Endodermal cell (in vitro differentiated cells): ENCODE measurements at regions not wholly inside any gene's neighbourhood (a gene's known extent, or its start where the extent isn't known, plus 50 kb on each side); places are given as distances from the start of the nearest gene placed in this dataset.

Source experiments
- DNase-seq: peaks from one replicate; pipeline ENCODE4 v3.0.0-alpha.2; 2017
- H3K27ac ChIP-seq: 2 replicates; pipeline ENCODE4 v1.5.1; 2013; ENCODE audit warnings: mild to moderate bottlenecking, low read depth, low read length, moderate library complexity
- H3K27me3 ChIP-seq: 2 replicates; pipeline ENCODE4 v1.6.1; 2013; ENCODE audit warnings: mild to moderate bottlenecking, low read length, moderate library complexity; ENCODE audit not compliant: insufficient read depth, control insufficient read depth, poor library complexity, severe bottlenecking
- H3K36me3 ChIP-seq: 2 replicates; pipeline ENCODE4 v1.7.0; 2013; ENCODE audit warnings: mild to moderate bottlenecking, low read length, moderate library complexity; ENCODE audit not compliant: control insufficient read depth, insufficient read depth
- H3K4me1 ChIP-seq: one replicate; pipeline ENCODE4 v1.7.0; 2013; ENCODE audit warnings: low read length; ENCODE audit not compliant: control insufficient read depth, insufficient read depth
- H3K4me3 ChIP-seq: 2 replicates; pipeline ENCODE4 v1.5.1; 2013; ENCODE audit warnings: mild to moderate bottlenecking, low read length, moderate library complexity
- H3K9ac ChIP-seq: 2 replicates; pipeline ENCODE4 v1.6.1; 2013; ENCODE audit warnings: mild to moderate bottlenecking, low read length, moderate library complexity; ENCODE audit not compliant: poor library complexity, severe bottlenecking; ENCODE audit errors: extremely low read depth
- H3K9me3 ChIP-seq: 2 replicates; pipeline ENCODE4 v1.6.1; 2013; ENCODE audit warnings: mild to moderate bottlenecking, low read length, moderate library complexity; ENCODE audit not compliant: control insufficient read depth
- H3K27ac Mint-ChIP-seq: 2 replicates; pipeline ENCODE4 v1.8.0; 2020; ENCODE audit warnings: mixed read lengths
- H3K27me3 Mint-ChIP-seq: 2 replicates; pipeline ENCODE4 v1.8.0; 2021; ENCODE audit warnings: mild to moderate bottlenecking, mixed read lengths; ENCODE audit not compliant: insufficient read depth
- H3K36me3 Mint-ChIP-seq: 2 replicates; pipeline ENCODE4 v1.8.0; 2020; ENCODE audit warnings: low read depth, mixed read lengths
- H3K4me1 Mint-ChIP-seq: 2 replicates; pipeline ENCODE4 v1.8.0; 2020; ENCODE audit warnings: mixed read lengths
- H3K4me3 Mint-ChIP-seq: 2 replicates; pipeline ENCODE4 v1.8.0; 2020; ENCODE audit warnings: mild to moderate bottlenecking, moderate library complexity, mixed read lengths
- H3K9me3 Mint-ChIP-seq: 2 replicates; pipeline ENCODE4 v1.8.0; 2020; ENCODE audit warnings: mild to moderate bottlenecking, mixed read lengths
- CTCF ChIP-seq: fragments of 200-600 bp; sonication (generic); conservative IDR thresholded peaks from 2 replicates; pipeline ENCODE4 v1.5.0; 2021; ENCODE audit warnings: antibody characterized with exemption, mild to moderate bottlenecking
- WGBS, 2 experiments: methylation state at CpG; one replicate each; pipeline versions ENCODE4 v1.1.5 to v1.1.7; 2013; ENCODE audit warnings: missing lambda C conversion rate in 2 of 2, mixed read lengths in 1 of 2; ENCODE audit not compliant: insufficient coverage in 1 of 2, insufficient read length in 1 of 2; 5-methylcytosine and 5-hydroxymethylcytosine counted together

DNA sequence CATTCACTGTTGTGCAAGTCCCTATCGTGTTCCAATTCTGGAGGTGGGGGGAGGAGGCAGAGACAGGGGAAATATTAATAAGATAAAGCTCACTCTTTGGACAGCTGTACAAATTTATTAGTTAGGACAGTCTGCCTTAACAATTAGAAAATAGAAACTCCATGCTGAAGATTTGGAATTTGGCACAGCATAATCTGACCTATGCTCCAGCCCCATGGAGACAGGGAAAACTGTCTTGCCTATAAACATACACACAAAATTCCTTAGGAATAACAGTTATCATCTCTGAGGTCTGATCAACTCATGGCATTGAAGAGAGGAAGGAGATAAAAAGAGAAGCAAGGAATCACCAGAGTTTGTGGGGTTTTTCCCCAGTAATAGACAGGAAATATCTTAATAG lies 335.4 kb upstream of the MEOX2 start:
- no peak for DNase-seq
- no peaks in the 10 kb centered on the region for H3K36me3 ChIP-seq
- H3K4me3 ChIP-seq: no peak overlapping the region
- 96% methylated on average over 1 of the region's 1 CpG; no CpG with 5 or more reads in 1 of the 2 experiments for WGBS, 2 experiments
- H3K27me3 Mint-ChIP-seq: no peaks in the 10 kb centered on the region
- H3K9me3 ChIP-seq: no peaks in the 10 kb centered on the region
- H3K36me3 Mint-ChIP-seq: no peaks in the 10 kb centered on the region
- H3K27ac ChIP-seq: no peak overlapping the region
- H3K4me1 ChIP-seq: no peaks in the 10 kb centered on the region
- TF ChIP-seq CTCF: no peak
- no peak overlapping the region for H3K9ac ChIP-seq
- no peak overlapping the region for H3K4me3 Mint-ChIP-seq
- H3K4me1 Mint-ChIP-seq: no peaks in the 10 kb centered on the region
- H3K27ac Mint-ChIP-seq: no peak overlapping the region
- no peaks in the 10 kb centered on the region for H3K27me3 ChIP-seq
- no peaks in the 10 kb centered on the region for H3K9me3 Mint-ChIP-seq

- Mint-ChIP-seq H3K27ac (no peak overlapping the region), H3K4me1 (no peaks in the 10 kb centered on the region), H3K27me3 (no peaks in the 10 kb centered on the region), H3K4me3 (no peak overlapping the region), H3K9me3 (peaks cover 2% of the 10 kb centered on the region), H3K36me3 (no peaks in the 10 kb centered on the region)
- H3K9ac ChIP-seq: no peak overlapping the region
- TF ChIP-seq CTCF: no peak
- DNase-seq: no peak
- H3K27me3 ChIP-seq: no peaks in the 10 kb centered on the region
- H3K27ac ChIP-seq: no peak overlapping the region
- no peaks in the 10 kb centered on the region for H3K4me1 ChIP-seq
- no peaks in the 10 kb centered on the region for H3K9me3 ChIP-seq
- H3K4me3 ChIP-seq: no peak overlapping the region
- no peaks in the 10 kb centered on the region for H3K36me3 ChIP-seq
These were observed 329.5 kb upstream of the MEOX2 start for GRCh38 chr7:16015981-16016380.

GRCh38 chr7:16014031-16014430 lies 327.5 kb upstream of the MEOX2 start:
- Histone ChIP-seq H3K9ac (no peak overlapping the region), H3K27me3 (no peaks in the 10 kb centered on the region), H3K27ac (no peak overlapping the region), H3K9me3 (no peaks in the 10 kb centered on the region), H3K36me3 (no peaks in the 10 kb centered on the region), H3K4me1 (no peaks in the 10 kb centered on the region), H3K4me3 (no peak overlapping the region)
- no peak for DNase-seq
- peaks cover 2% of the 10 kb centered on the region for H3K9me3 Mint-ChIP-seq
- TF ChIP-seq CTCF: no peak
- H3K27ac Mint-ChIP-seq: no peak overlapping the region
- no peaks in the 10 kb centered on the region for H3K27me3 Mint-ChIP-seq
- no peak overlapping the region for H3K4me3 Mint-ChIP-seq
- no peaks in the 10 kb centered on the region for H3K4me1 Mint-ChIP-seq
- H3K36me3 Mint-ChIP-seq: no peaks in the 10 kb centered on the region
- 93% methylated on average over 2 of the region's 2 CpGs; no CpG with 5 or more reads in 1 of the 2 experiments for WGBS, 2 experiments
